Sigmoid colon (tissue), 6 donors: ENCODE measurements at regions not wholly inside any gene's neighbourhood (a gene's known extent, or its start where the extent isn't known, plus 50 kb on each side); places are given as distances from the start of the nearest gene placed in this dataset.

ENCODE experiments used
- DNase-seq: peaks from one replicate; pipeline ENCODE4 v3.0.0-alpha.2; 2019
- H3K27ac ChIP-seq, 4 donors: fragments of 200-600 bp; sonication (generic); one replicate each; pipeline ENCODE4 v1.5.1; 2016 to 2019; ENCODE audit warnings: mild to moderate bottlenecking in 1 of 4
- H3K27me3 ChIP-seq, 3 donors: fragments of 200-600 bp; sonication (generic); one replicate each; pipeline ENCODE4 v1.5.1; 2019; ENCODE audit warnings: mild to moderate bottlenecking in 1 of 3
- H3K36me3 ChIP-seq, 4 donors: fragments of 200-600 bp; sonication (generic); one replicate each; pipeline ENCODE4 v1.5.1; 2016 to 2019
- H3K4me1 ChIP-seq, 4 donors: fragments of 200-600 bp; sonication (generic); one replicate each; pipeline ENCODE4 v1.5.1; 2017 to 2019
- H3K4me3 ChIP-seq, 4 donors: fragments of 200-600 bp; sonication (generic); one replicate each; pipeline ENCODE4 v1.5.1; 2017 to 2019; ENCODE audit warnings: mild to moderate bottlenecking in 2 of 4, moderate library complexity in 1 of 4
- H3K9me3 ChIP-seq, 4 donors: fragments of 200-600 bp in 3 of 4; sonication (generic) in 3 of 4; one replicate each; pipeline versions ENCODE4 v1.5.1 to v1.6.1; 2013 to 2019
- CTCF ChIP-seq, 4 experiments: fragments of 450-650 bp in 3 of 4; fragments of 200-600 bp in 1 of 4; IDR thresholded peaks; one replicate each; pipeline ENCODE4 v1.5.1; 2016 to 2019; ENCODE audit warnings: antibody characterized with exemption in 4 of 4, mild to moderate bottlenecking in 3 of 4, moderate library complexity in 2 of 4
- EP300 ChIP-seq, 4 donors: sonication (generic); formaldehyde crosslinking; IDR thresholded peaks; one replicate each; pipeline ENCODE4 v1.6.1; 2017; ENCODE audit warnings: antibody characterized with exemption in 4 of 4
- POLR2A ChIP-seq, 2 donors: fragments of 450-650 bp; IDR thresholded peaks; one replicate each; pipeline ENCODE4 v1.6.1; 2016; ENCODE audit warnings: antibody characterized with exemption in 2 of 2, mild to moderate bottlenecking in 2 of 2, moderate library complexity in 2 of 2
- POLR2AphosphoS5 ChIP-seq, 4 donors: sonication (generic); formaldehyde crosslinking; IDR thresholded peaks; one replicate each; pipeline ENCODE4 v1.6.1; 2017; ENCODE audit warnings: antibody characterized with exemption in 4 of 4
- WGBS, 2 donors: extraction: QIAGEN DNeasy Blood & Tissue Kit; methylation state at CpG; one replicate each; pipeline ENCODE4 v1.1.7; 2013; 5-methylcytosine and 5-hydroxymethylcytosine counted together
- intact Hi-C: fragments of 100-400 bp; cut with DNase I; formaldehyde crosslinking; loops from one replicate; pipeline ENCODE4 v1.15.1; 2023
- donor health status: healthy with polysubstance abuse.
- donor health status: healthy.

GRCh38 chr2:123528996-123529707 lies 495.9 kb upstream of the CNTNAP5 start:
- Histone ChIP-seq H3K27ac (no peak overlapping the region), H3K27me3 (no peaks in the 10 kb centered on the region), H3K9me3 (peaks cover 0 to 6% (median 0%) of the 10 kb centered on the region in 4 donors), H3K4me3 (no peak overlapping the region), H3K36me3 (no peaks in the 10 kb centered on the region), H3K4me1 (peaks cover 0 to 6% (median 0%) of the 10 kb centered on the region in 4 donors)
- WGBS, 2 donors: 52 to 67% methylated on average over 2 of the region's 2 CpGs
- DNase-seq: no peak
- no peak for TF ChIP-seq POLR2AphosphoS5 (IDR thresholded peaks at IDR 0.05)
- no peak for TF ChIP-seq EP300 (IDR thresholded peaks at IDR 0.05)
- no peak for TF ChIP-seq POLR2A (IDR thresholded peaks at IDR 0.05)
- TF ChIP-seq CTCF (IDR thresholded peaks at IDR 0.05): no peak
- intact Hi-C loops: no loop called here

DNA sequence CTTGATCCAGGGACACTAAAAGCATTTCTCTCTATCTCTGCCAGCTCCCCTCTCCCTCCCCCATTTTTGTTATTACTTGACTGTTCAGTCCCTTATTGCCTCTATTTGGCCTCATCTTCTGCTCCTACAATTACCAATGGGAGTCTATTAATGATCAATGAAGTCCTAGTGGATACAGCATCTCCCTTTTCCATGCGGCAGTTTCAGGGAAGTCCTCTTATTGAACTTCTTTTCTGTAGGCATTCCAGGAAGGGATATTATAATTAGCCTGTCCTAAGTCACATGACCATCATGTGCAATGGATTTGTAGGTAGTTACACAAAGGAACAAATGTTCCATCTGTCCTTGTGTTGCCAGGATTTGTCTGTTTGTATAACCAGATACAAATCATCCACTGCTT lies 495.1 kb upstream of the CNTNAP5 start:
- intact Hi-C loops: no loop called here
- Histone ChIP-seq H3K4me1 (peaks cover 0 to 6% (median 0%) of the 10 kb centered on the region in 4 donors), H3K36me3 (no peaks in the 10 kb centered on the region), H3K27ac (no peak overlapping the region), H3K27me3 (no peaks in the 10 kb centered on the region), H3K9me3 (peaks cover 0 to 6% (median 0%) of the 10 kb centered on the region in 4 donors), H3K4me3 (no peak overlapping the region)
- 81 to 90% methylated on average over 1 of the region's 1 CpG for WGBS, 2 donors
- no peak for DNase-seq
- no peak for TF ChIP-seq POLR2AphosphoS5 (IDR thresholded peaks at IDR 0.05)
- no peak for TF ChIP-seq POLR2A (IDR thresholded peaks at IDR 0.05)
- no peak for TF ChIP-seq CTCF (IDR thresholded peaks at IDR 0.05)
- TF ChIP-seq EP300 (IDR thresholded peaks at IDR 0.05): no peak

- Histone ChIP-seq H3K4me3 (no peak overlapping the region), H3K27ac (no peak overlapping the region), H3K27me3 (no peaks in the 10 kb centered on the region), H3K9me3 (no peaks in the 10 kb centered on the region), H3K36me3 (no peaks in the 10 kb centered on the region), H3K4me1 (peaks cover 0 to 6% (median 0%) of the 10 kb centered on the region in 4 donors)
- DNase-seq: no peak
- intact Hi-C loops: no loop called here
- TF ChIP-seq EP300 (IDR thresholded peaks at IDR 0.05) (no peak), CTCF (IDR thresholded peaks at IDR 0.05) (no peak), POLR2A (IDR thresholded peaks at IDR 0.05) (no peak), POLR2AphosphoS5 (IDR thresholded peaks at IDR 0.05) (no peak)
- WGBS, 2 donors: 90 to 94% methylated on average over 1 of the region's 1 CpG
Measured at GRCh38 chr2:123532126-123532525, 493.0 kb upstream of the CNTNAP5 start.

- no peak overlapping the region for H3K27ac ChIP-seq
- no peaks in the 10 kb centered on the region for H3K9me3 ChIP-seq
- H3K36me3 ChIP-seq: no peaks in the 10 kb centered on the region
- TF ChIP-seq POLR2A (IDR thresholded peaks at IDR 0.05) (no peak), POLR2AphosphoS5 (IDR thresholded peaks at IDR 0.05) (no peak)
- WGBS, 2 donors: 59% methylated on average over 2 of the region's 2 CpGs
- no peak overlapping the region for H3K4me3 ChIP-seq
- H3K4me1 ChIP-seq: peaks cover 0 to 6% (median 0%) of the 10 kb centered on the region in 4 donors
- no peak for DNase-seq
- intact Hi-C loops: no loop called here
- H3K27me3 ChIP-seq: no peaks in the 10 kb centered on the region
Measured at GRCh38 chr2:123532994-123533393, 492.1 kb upstream of the CNTNAP5 start.

DNA sequence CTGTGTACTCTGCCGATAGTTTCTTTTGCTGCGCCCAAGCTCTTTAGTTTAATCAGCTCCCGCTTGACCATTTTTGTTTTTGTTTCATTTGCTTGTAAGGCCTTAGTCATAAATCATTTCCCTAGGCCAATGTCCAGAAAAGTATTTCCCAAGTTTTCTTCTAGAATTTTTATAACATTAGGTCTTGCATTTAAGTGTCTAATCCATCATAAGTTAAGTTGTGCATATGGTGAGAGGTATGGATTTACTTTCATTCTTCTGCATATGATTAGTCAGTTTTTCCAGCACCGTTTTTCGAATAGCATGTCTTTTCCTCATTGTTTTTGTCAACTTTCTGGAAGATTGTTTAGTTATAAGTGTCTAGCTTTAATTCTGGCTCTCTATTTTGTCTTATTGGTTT lies 484.8 kb upstream of the CNTNAP5 start:
- WGBS, 2 donors: 77 to 81% methylated on average over 5 of the region's 5 CpGs
- no peaks in the 10 kb centered on the region for H3K36me3 ChIP-seq
- H3K27ac ChIP-seq: no peak overlapping the region
- DNase-seq: no peak
- H3K27me3 ChIP-seq: no peaks in the 10 kb centered on the region
- H3K9me3 ChIP-seq: peaks cover 0 to 2% (median 0%) of the 10 kb centered on the region in 4 donors
- H3K4me1 ChIP-seq: no peaks in the 10 kb centered on the region
- TF ChIP-seq CTCF (IDR thresholded peaks at IDR 0.05) (no peak), EP300 (IDR thresholded peaks at IDR 0.05) (no peak), POLR2AphosphoS5 (IDR thresholded peaks at IDR 0.05) (no peak), POLR2A (IDR thresholded peaks at IDR 0.05) (no peak)
- no peak overlapping the region for H3K4me3 ChIP-seq
- intact Hi-C loops: no loop called here
